PC-9 (cell line): ENCODE measurements at regions not wholly inside any gene's neighbourhood (a gene's known extent, or its start where the extent isn't known, plus 50 kb on each side); places are given as distances from the start of the nearest gene placed in this dataset.

Experiments
- BruUV-seq: library from RNA; stranded (reverse); fragments of 400-500 nt; replicated peaks from 2 replicates; lab custom pipeline; 2021; lab: Mats Ljungman, UMichigan
- CTCF ChIA-PET: fragments of 300-600 bp; sonication (Branson Sonifier 250); formaldehyde crosslinking; loops from one replicate; lab custom pipeline; 2022; ENCODE audit warnings: antibody characterized with exemption; lab: Charles Lee
- POLR2A ChIA-PET: fragments of 300-600 bp; sonication (Branson Sonifier 250); formaldehyde crosslinking; loops from one replicate; lab custom pipeline; 2022; ENCODE audit warnings: antibody characterized with exemption; ENCODE audit not compliant: unreplicated experiment; lab: Charles Lee
- DNase-seq, 2 experiments: peaks; one replicate each; pipeline versions ENCODE4 v3.0.0 to v3.0.0-alpha.2; 2015 to 2022; ENCODE audit warnings: mixed read lengths in 1 of 2
- H2AFZ ChIP-seq: fragments of 200-600 bp; sonication (generic); 2 replicates; pipeline ENCODE4 v1.8.1; 2017; ENCODE audit warnings: antibody characterized with exemption
- H3F3A ChIP-seq: fragments of 200-600 bp; sonication (generic); 2 replicates; pipeline ENCODE4 v1.8.1; 2017; ENCODE audit warnings: antibody characterized with exemption, mild to moderate bottlenecking, low read depth; ENCODE audit not compliant: insufficient read depth
- H3K27ac ChIP-seq: fragments of 200-600 bp; sonication (generic); 2 replicates; pipeline ENCODE4 v1.6.1; 2016; ENCODE audit warnings: mixed run types
- H3K27me3 ChIP-seq: fragments of 200-600 bp; sonication (generic); 2 replicates; pipeline ENCODE4 v1.6.1; 2016; ENCODE audit warnings: low read depth, mixed run types; ENCODE audit not compliant: insufficient read depth
- H3K36me3 ChIP-seq: fragments of 200-600 bp; sonication (generic); 2 replicates; pipeline ENCODE4 v1.6.1; 2016; ENCODE audit warnings: low read depth, mixed run types
- H3K4me1 ChIP-seq: fragments of 200-600 bp; sonication (generic); replicated peaks from 2 replicates; pipeline ENCODE4 v1.6.1; 2016; ENCODE audit warnings: mixed run types; ENCODE audit not compliant: insufficient read depth
- H3K4me2 ChIP-seq: fragments of 200-600 bp; sonication (generic); 2 replicates; pipeline ENCODE4 v1.6.1; 2017; ENCODE audit warnings: mixed run types
- H3K4me3 ChIP-seq: fragments of 200-600 bp; sonication (generic); 2 replicates; pipeline ENCODE4 v1.6.1; 2016; ENCODE audit warnings: mixed run types
- H3K79me2 ChIP-seq: fragments of 200-600 bp; sonication (generic); 2 replicates; pipeline ENCODE4 v1.6.1; 2017; ENCODE audit warnings: low read depth, mixed run types
- H3K9me2 ChIP-seq: fragments of 200-600 bp; sonication (generic); 2 replicates; pipeline ENCODE4 v1.8.1; 2017; ENCODE audit warnings: mild to moderate bottlenecking; ENCODE audit not compliant: insufficient read depth
- H3K9me3 ChIP-seq: fragments of 200-600 bp; sonication (generic); 2 replicates; pipeline ENCODE4 v1.8.1; 2016; ENCODE audit warnings: low read depth; ENCODE audit not compliant: insufficient read depth
- H4K20me1 ChIP-seq: fragments of 200-600 bp; sonication (generic); 2 replicates; pipeline ENCODE4 v1.8.1; 2017; ENCODE audit not compliant: insufficient read depth
- EZH2 ChIP-seq: fragments of 200-600 bp; sonication (generic); IDR thresholded peaks from 2 replicates; pipeline ENCODE4 v1.8.0; 2017; ENCODE audit warnings: antibody characterized with exemption, low read depth
- intact Hi-C: fragments of 100-400 bp; cut with micrococcal nuclease; formaldehyde crosslinking; loops from one replicate; pipeline ENCODE4 v1.10.0; 2022; ENCODE audit not compliant: unreplicated experiment
- TF ChIP-seq, protein P1 (sequence below): fragments of 200-600 bp; sonication (generic); conservative IDR thresholded peaks from 2 replicates; pipeline ENCODE4 v1.6.1; 2017; ENCODE audit warnings: mixed run types, antibody characterized with exemption, mild to moderate bottlenecking, moderate library complexity

DNA sequence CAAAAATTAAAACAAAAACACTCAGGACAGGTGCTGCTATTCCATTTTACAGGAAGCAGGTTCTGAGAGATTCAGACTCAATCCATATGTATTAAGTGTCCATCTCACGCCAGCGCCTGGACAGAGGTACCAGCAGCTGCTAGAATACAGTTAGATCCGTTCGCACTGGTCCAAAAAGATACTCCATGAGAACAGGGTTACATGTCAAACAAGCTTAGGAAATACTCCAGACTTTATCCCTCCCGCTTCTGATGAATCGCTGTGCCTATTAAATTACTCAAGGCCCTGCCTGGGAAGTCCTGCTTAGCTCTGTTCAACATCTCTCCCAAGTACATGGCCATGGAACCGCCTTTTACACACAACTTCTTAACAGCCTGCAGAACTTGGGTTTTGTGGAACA is 50.2 kb upstream of the SLC35C1 start:
- no peaks in the 10 kb centered on the region for H4K20me1 ChIP-seq
- DNase-seq: no peak
- no peaks in the 10 kb centered on the region for H3K36me3 ChIP-seq
- H3F3A ChIP-seq: no peaks in the 10 kb centered on the region
- H3K27ac ChIP-seq: no peak overlapping the region
- H2AFZ ChIP-seq: no peak overlapping the region
- H3K79me2 ChIP-seq: no peaks in the 10 kb centered on the region
- intact Hi-C loops: no loop called here
- no peaks in the 10 kb centered on the region for H3K9me3 ChIP-seq
- ChIA-PET POLR2A (no interaction called here), CTCF (no interaction called here)
- no TSS peak for BruUV-seq
- no peaks in the 10 kb centered on the region for H3K4me1 ChIP-seq
- H3K4me2 ChIP-seq: no peak overlapping the region
- H3K4me3 ChIP-seq: no peak overlapping the region
- no peaks in the 10 kb centered on the region for H3K9me2 ChIP-seq
- peaks cover 98% of the 10 kb centered on the region for H3K27me3 ChIP-seq
- TF ChIP-seq, protein P1, sequence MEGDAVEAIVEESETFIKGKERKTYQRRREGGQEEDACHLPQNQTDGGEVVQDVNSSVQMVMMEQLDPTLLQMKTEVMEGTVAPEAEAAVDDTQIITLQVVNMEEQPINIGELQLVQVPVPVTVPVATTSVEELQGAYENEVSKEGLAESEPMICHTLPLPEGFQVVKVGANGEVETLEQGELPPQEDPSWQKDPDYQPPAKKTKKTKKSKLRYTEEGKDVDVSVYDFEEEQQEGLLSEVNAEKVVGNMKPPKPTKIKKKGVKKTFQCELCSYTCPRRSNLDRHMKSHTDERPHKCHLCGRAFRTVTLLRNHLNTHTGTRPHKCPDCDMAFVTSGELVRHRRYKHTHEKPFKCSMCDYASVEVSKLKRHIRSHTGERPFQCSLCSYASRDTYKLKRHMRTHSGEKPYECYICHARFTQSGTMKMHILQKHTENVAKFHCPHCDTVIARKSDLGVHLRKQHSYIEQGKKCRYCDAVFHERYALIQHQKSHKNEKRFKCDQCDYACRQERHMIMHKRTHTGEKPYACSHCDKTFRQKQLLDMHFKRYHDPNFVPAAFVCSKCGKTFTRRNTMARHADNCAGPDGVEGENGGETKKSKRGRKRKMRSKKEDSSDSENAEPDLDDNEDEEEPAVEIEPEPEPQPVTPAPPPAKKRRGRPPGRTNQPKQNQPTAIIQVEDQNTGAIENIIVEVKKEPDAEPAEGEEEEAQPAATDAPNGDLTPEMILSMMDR: no peak

DNA sequence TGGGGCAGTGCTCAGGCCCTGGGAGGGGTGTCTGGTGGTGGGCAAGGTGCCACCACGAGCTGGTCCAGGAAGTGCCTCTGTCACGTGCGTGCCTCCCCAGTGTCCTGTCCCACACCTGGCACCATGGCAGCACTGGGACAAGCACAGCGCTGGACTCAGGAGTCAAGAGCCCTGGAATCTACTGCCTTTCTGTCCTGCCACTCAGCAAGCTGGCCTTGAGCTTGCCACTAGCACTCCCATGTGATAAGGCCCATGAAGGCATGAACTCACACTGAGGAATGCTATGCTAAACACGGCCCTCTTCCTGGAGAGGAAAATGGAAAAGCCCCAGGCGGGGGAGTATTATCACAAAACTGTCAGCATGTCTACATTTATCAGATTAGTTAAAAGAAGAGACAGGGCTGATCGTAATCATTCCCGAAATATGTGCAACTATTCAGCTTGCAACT is 50.7 kb upstream of the SLC35C1 start:
- Histone ChIP-seq H3K36me3 (no peaks in the 10 kb centered on the region), H3F3A (no peaks in the 10 kb centered on the region), H4K20me1 (no peaks in the 10 kb centered on the region), H3K27me3 (peaks cover 98% of the 10 kb centered on the region), H3K79me2 (no peaks in the 10 kb centered on the region), H3K4me3 (no peak overlapping the region), H3K9me2 (no peaks in the 10 kb centered on the region), H3K4me1 (no peaks in the 10 kb centered on the region), H3K9me3 (no peaks in the 10 kb centered on the region), H3K4me2 (no peak overlapping the region), H3K27ac (no peak overlapping the region), H2AFZ (no peak overlapping the region)
- ChIA-PET CTCF (no interaction called here), POLR2A (no interaction called here)
- BruUV-seq: no TSS peak
- TF ChIP-seq, protein P1: no peak
- no peak for TF ChIP-seq EZH2
- intact Hi-C loops: no loop called here
- DNase-seq: no peak

DNA sequence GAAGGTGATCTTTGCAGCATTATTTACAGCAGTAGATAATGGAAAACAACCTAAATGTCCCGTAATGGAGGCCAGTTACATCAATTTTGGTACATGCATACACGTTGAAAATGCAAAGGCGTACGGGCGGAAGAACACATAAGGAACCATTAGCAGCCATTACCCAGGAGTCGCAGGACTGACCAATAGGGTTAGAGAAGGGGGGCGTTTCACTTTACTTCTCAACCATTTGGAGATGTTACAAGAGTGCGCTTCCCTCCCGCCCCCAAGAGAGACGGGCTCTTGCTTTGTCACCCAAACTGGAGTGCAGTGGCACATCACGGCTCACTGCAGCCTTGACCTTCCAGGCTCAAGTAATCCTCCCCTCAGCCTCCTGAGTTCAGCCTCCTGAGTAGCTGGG is 52.8 kb upstream of the SLC35C1 start:
- no TSS peak for BruUV-seq
- Histone ChIP-seq H3K9me3 (no peaks in the 10 kb centered on the region), H3K4me2 (no peak overlapping the region), H3K27ac (no peak overlapping the region), H3K79me2 (no peaks in the 10 kb centered on the region), H2AFZ (no peak overlapping the region), H3K4me1 (no peaks in the 10 kb centered on the region), H3K9me2 (no peaks in the 10 kb centered on the region), H3K36me3 (no peaks in the 10 kb centered on the region), H3K27me3 (peaks cover 100% of the 10 kb centered on the region), H4K20me1 (no peaks in the 10 kb centered on the region; the same call in 1 of the 2 replicates), H3F3A (no peaks in the 10 kb centered on the region), H3K4me3 (no peak overlapping the region)
- no peak for TF ChIP-seq EZH2
- TF ChIP-seq, protein P1: no peak
- POLR2A ChIA-PET: no interaction called here
- intact Hi-C loops: no loop called here
- no peak for DNase-seq
- CTCF ChIA-PET: no interaction called here
